ENCODE measurements at regions not wholly inside any gene's neighbourhood (a gene's known extent, or its start where the extent isn't known, plus 50 kb on each side); places are given as distances from the start of the nearest gene placed in this dataset.

DNA sequence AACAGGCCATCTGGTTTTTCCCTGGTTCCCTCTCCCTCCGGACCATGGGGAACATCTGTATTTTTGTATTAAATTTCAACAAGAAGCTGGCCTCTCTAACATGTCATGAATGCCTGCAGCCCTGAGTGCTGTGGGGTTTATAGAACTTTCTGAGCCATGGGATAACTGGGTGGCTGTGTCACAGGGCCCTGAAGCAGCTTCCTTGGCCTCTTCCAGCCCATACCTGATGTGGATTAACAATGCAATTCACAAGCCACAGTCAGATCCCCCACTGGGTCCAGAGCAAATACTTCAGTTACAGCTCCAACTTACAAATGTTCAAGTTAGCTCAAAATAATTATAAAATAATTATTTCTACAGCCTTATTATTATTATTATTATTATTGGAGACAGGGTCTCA, 307.8 kb upstream of the CELF4 start (continued):
- TF ChIP-seq, protein P1, sequence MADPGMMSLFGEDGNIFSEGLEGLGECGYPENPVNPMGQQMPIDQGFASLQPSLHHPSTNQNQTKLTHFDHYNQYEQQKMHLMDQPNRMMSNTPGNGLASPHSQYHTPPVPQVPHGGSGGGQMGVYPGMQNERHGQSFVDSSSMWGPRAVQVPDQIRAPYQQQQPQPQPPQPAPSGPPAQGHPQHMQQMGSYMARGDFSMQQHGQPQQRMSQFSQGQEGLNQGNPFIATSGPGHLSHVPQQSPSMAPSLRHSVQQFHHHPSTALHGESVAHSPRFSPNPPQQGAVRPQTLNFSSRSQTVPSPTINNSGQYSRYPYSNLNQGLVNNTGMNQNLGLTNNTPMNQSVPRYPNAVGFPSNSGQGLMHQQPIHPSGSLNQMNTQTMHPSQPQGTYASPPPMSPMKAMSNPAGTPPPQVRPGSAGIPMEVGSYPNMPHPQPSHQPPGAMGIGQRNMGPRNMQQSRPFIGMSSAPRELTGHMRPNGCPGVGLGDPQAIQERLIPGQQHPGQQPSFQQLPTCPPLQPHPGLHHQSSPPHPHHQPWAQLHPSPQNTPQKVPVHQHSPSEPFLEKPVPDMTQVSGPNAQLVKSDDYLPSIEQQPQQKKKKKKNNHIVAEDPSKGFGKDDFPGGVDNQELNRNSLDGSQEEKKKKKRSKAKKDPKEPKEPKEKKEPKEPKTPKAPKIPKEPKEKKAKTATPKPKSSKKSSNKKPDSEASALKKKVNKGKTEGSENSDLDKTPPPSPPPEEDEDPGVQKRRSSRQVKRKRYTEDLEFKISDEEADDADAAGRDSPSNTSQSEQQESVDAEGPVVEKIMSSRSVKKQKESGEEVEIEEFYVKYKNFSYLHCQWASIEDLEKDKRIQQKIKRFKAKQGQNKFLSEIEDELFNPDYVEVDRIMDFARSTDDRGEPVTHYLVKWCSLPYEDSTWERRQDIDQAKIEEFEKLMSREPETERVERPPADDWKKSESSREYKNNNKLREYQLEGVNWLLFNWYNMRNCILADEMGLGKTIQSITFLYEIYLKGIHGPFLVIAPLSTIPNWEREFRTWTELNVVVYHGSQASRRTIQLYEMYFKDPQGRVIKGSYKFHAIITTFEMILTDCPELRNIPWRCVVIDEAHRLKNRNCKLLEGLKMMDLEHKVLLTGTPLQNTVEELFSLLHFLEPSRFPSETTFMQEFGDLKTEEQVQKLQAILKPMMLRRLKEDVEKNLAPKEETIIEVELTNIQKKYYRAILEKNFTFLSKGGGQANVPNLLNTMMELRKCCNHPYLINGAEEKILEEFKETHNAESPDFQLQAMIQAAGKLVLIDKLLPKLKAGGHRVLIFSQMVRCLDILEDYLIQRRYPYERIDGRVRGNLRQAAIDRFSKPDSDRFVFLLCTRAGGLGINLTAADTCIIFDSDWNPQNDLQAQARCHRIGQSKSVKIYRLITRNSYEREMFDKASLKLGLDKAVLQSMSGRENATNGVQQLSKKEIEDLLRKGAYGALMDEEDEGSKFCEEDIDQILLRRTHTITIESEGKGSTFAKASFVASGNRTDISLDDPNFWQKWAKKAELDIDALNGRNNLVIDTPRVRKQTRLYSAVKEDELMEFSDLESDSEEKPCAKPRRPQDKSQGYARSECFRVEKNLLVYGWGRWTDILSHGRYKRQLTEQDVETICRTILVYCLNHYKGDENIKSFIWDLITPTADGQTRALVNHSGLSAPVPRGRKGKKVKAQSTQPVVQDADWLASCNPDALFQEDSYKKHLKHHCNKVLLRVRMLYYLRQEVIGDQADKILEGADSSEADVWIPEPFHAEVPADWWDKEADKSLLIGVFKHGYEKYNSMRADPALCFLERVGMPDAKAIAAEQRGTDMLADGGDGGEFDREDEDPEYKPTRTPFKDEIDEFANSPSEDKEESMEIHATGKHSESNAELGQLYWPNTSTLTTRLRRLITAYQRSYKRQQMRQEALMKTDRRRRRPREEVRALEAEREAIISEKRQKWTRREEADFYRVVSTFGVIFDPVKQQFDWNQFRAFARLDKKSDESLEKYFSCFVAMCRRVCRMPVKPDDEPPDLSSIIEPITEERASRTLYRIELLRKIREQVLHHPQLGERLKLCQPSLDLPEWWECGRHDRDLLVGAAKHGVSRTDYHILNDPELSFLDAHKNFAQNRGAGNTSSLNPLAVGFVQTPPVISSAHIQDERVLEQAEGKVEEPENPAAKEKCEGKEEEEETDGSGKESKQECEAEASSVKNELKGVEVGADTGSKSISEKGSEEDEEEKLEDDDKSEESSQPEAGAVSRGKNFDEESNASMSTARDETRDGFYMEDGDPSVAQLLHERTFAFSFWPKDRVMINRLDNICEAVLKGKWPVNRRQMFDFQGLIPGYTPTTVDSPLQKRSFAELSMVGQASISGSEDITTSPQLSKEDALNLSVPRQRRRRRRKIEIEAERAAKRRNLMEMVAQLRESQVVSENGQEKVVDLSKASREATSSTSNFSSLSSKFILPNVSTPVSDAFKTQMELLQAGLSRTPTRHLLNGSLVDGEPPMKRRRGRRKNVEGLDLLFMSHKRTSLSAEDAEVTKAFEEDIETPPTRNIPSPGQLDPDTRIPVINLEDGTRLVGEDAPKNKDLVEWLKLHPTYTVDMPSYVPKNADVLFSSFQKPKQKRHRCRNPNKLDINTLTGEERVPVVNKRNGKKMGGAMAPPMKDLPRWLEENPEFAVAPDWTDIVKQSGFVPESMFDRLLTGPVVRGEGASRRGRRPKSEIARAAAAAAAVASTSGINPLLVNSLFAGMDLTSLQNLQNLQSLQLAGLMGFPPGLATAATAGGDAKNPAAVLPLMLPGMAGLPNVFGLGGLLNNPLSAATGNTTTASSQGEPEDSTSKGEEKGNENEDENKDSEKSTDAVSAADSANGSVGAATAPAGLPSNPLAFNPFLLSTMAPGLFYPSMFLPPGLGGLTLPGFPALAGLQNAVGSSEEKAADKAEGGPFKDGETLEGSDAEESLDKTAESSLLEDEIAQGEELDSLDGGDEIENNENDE (IDR thresholded peaks at IDR 0.05; ENCODE audit: insufficient replicate concordance, low read length) = no peak
- TF ChIP-seq GABPA (IDR thresholded peaks at IDR 0.05; ENCODE audit: borderline replicate concordance, insufficient read depth, low read length) = no peak
- TF ChIP-seq, protein P2, sequence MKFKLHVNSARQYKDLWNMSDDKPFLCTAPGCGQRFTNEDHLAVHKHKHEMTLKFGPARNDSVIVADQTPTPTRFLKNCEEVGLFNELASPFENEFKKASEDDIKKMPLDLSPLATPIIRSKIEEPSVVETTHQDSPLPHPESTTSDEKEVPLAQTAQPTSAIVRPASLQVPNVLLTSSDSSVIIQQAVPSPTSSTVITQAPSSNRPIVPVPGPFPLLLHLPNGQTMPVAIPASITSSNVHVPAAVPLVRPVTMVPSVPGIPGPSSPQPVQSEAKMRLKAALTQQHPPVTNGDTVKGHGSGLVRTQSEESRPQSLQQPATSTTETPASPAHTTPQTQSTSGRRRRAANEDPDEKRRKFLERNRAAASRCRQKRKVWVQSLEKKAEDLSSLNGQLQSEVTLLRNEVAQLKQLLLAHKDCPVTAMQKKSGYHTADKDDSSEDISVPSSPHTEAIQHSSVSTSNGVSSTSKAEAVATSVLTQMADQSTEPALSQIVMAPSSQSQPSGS (IDR thresholded peaks at IDR 0.05; ENCODE audit: low read length) = no peak
- no peak for TF ChIP-seq CTBP2 (IDR thresholded peaks at IDR 0.05; ENCODE audit: borderline replicate concordance, insufficient read depth, insufficient read length, low read length)
- TF ChIP-seq POU5F1 (IDR thresholded peaks at IDR 0.05; ENCODE audit: low read depth, low read length) = no peak
- TF ChIP-seq SP1 (IDR thresholded peaks at IDR 0.05; ENCODE audit: low read depth, low read length) = no peak
- TF ChIP-seq EP300 (IDR thresholded peaks at IDR 0.05; ENCODE audit: borderline replicate concordance in 1 of 2, low read depth in 2 of 2, low read length in 2 of 2) = no peak

Measured in H1 (cell line).